K562 (cell line): ENCODE measurements at regions not wholly inside any gene's neighbourhood (a gene's known extent, or its start where the extent isn't known, plus 50 kb on each side); places are given as distances from the start of the nearest gene placed in this dataset.
A peak's percentile ranks its signal among the peaks of the same experiment; 100 is the strongest.

Experiments used
- ATAC-seq: fragments of 200-7000 bp; cut with Tn5 transposase; 3 replicates; pipeline ENCODE4 v1.9.1; 2020; ENCODE audit warnings: moderate library complexity
- BruUV-seq: library from RNA; stranded (reverse); fragments of 400-500 nt; replicated peaks from 2 replicates; lab custom pipeline; 2021; lab: Mats Ljungman, UMichigan
- CTCF ChIA-PET: fragments of 300-600 bp; formaldehyde crosslinking; extraction: SDS; loops from one replicate; lab custom pipeline; 2021; ENCODE audit warnings: low intra/inter-chr PET ratio; lab: Yijun Ruan, JAX
- POLR2A ChIA-PET: fragments of 300-600, 350-650 bp; sonication (Branson Sonifier 250); formaldehyde crosslinking; extraction: SDS; loops from one replicate; lab custom pipeline; 2021; ENCODE audit warnings: antibody characterized with exemption, inconsistent platforms; lab: Yijun Ruan, JAX
- DNase-seq, 4 experiments: peaks; one replicate each; pipeline versions ENCODE4 v3.0.0 to v3.0.0-alpha.2; 2011 to 2018; ENCODE audit warnings: low spot score in 3 of 4, mixed read lengths in 3 of 4; ENCODE audit errors: extremely low read depth in 1 of 4
- FAIRE-seq: peaks from 2 replicates; lab custom pipeline; 2011; peaks lifted over from hg19 to GRCh38; lab: Jason Lieb, UNC
- H2AFZ ChIP-seq: 2 replicates; pipeline ENCODE4 v1.6.0; 2011; ENCODE audit warnings: low read depth, low read length, control low read depth, inconsistent platforms
- H3K27ac ChIP-seq: fragments of 200-600 bp; 3 replicates; pipeline ENCODE4 v1.8.0; 2011; ENCODE audit warnings: low read depth, mild to moderate bottlenecking, control low read depth, inconsistent platforms, low read length, moderate library complexity, mixed read lengths; ENCODE audit errors: extremely low read depth
- H3K27me3 ChIP-seq, 2 experiments: fragments of 300-600 bp in 1 of 2; 2 replicates in 1 of 2; 3 replicates in 1 of 2; pipeline versions ENCODE4 v1.6.0 to v1.8.0; 2011; ENCODE audit warnings: inconsistent platforms in 2 of 2, low read length in 2 of 2, mild to moderate bottlenecking in 1 of 2, mixed read lengths in 1 of 2, moderate library complexity in 1 of 2; ENCODE audit not compliant: control insufficient read depth in 2 of 2, insufficient read depth in 2 of 2
- H3K36me3 ChIP-seq: fragments of 300-600 bp; 3 replicates; pipeline ENCODE4 v1.8.0; 2011; ENCODE audit warnings: mild to moderate bottlenecking, low read length, inconsistent platforms; ENCODE audit not compliant: control insufficient read depth, insufficient read depth
- H3K4me1 ChIP-seq, 2 experiments: fragments of 200-600 bp in 1 of 2; replicated peaks in 1 of 2; 2 replicates in 1 of 2; 3 replicates in 1 of 2; pipeline versions ENCODE4 v1.5.1 to v1.8.0; 2011; ENCODE audit warnings: inconsistent platforms in 2 of 2, low read length in 2 of 2, mild to moderate bottlenecking in 1 of 2, mixed read lengths in 1 of 2, moderate library complexity in 1 of 2; ENCODE audit not compliant: control insufficient read depth in 2 of 2, insufficient read depth in 2 of 2
- H3K4me2 ChIP-seq: 2 replicates; pipeline ENCODE4 v1.6.1; 2011; ENCODE audit warnings: low read length, control low read depth, inconsistent platforms, mixed read lengths; ENCODE audit not compliant: insufficient read depth
- H3K4me3 ChIP-seq: fragments of 200-600 bp; sonication (generic), shearing (Covaris generic); 2 replicates; pipeline ENCODE4 v1.5.1; 2016; ENCODE audit warnings: control low read depth, inconsistent platforms
- H3K79me2 ChIP-seq: fragments of 200-600 bp; 3 replicates; pipeline ENCODE4 v1.8.0; 2011; ENCODE audit warnings: low read length, inconsistent platforms; ENCODE audit not compliant: control insufficient read depth, insufficient read depth
- H3K9ac ChIP-seq, 2 experiments: 2 replicates each; pipeline versions ENCODE4 v1.6.0 to v1.6.1; 2011; ENCODE audit warnings: low read depth in 2 of 2, low read length in 2 of 2, control low read depth in 1 of 2, inconsistent platforms in 1 of 2, mild to moderate bottlenecking in 1 of 2, mixed read lengths in 1 of 2; ENCODE audit not compliant: insufficient read depth in 1 of 2
- H3K9me1 ChIP-seq: one replicate; pipeline ENCODE4 v1.6.0; 2011; ENCODE audit warnings: inconsistent platforms, mild to moderate bottlenecking, low read length, moderate library complexity; ENCODE audit not compliant: control insufficient read depth, insufficient read depth
- H3K9me3 ChIP-seq: replicated peaks from 2 replicates; pipeline ENCODE4 v1.5.1; 2011; ENCODE audit warnings: low read depth, low read length, inconsistent platforms; ENCODE audit not compliant: control insufficient read depth, insufficient read depth
- H4K20me1 ChIP-seq: replicated peaks from 2 replicates; pipeline ENCODE4 v1.6.1; 2011; ENCODE audit warnings: low read length, inconsistent platforms, mixed read lengths; ENCODE audit not compliant: control insufficient read depth, insufficient read depth
- ARID3A ChIP-seq: IDR thresholded peaks from 2 replicates; pipeline ENCODE4 v1.6.1; 2012; ENCODE audit warnings: low read depth, low read length, improper control_type of control experiment, borderline replicate concordance
- BRD9 ChIP-seq: fragments of 450-650 bp; IDR thresholded peaks from 2 replicates; pipeline ENCODE4 v1.6.1; 2018; ENCODE audit warnings: low read depth; ENCODE audit not compliant: partially characterized antibody
- C11orf30 ChIP-seq: fragments of 450-650 bp; IDR thresholded peaks from 2 replicates; pipeline ENCODE4 v1.6.1; 2016; ENCODE audit warnings: low read depth, mild to moderate bottlenecking
- CBX3 ChIP-seq, 2 experiments: IDR thresholded peaks; 1 replicate in 1 of 2; 2 replicates in 1 of 2; pipeline ENCODE4 v1.6.1; 2012; ENCODE audit warnings: inconsistent platforms in 2 of 2, low read length in 2 of 2, borderline replicate concordance in 1 of 2, control low read depth in 1 of 2
- CREBBP ChIP-seq: IDR thresholded peaks from one replicate; pipeline ENCODE4 v1.6.1; 2012; ENCODE audit warnings: low read depth, mild to moderate bottlenecking, control low read depth, inconsistent platforms, low read length
- MAFF ChIP-seq: IDR thresholded peaks from 2 replicates; pipeline ENCODE4 v1.6.1; 2012; ENCODE audit warnings: low read length, improper control_type of control experiment
- MAFK ChIP-seq: IDR thresholded peaks from 2 replicates; pipeline ENCODE4 v1.6.1; 2011; ENCODE audit warnings: low read length, improper control_type of control experiment
- MECOM ChIP-seq: fragments of 250-450 bp; sonication (Bioruptor Pico); IDR thresholded peaks from 2 replicates; pipeline ENCODE4 v1.8.0; 2022; ENCODE audit warnings: inconsistent platforms
- NCOA6 ChIP-seq: fragments of 450-650 bp; IDR thresholded peaks from 2 replicates; pipeline ENCODE4 v1.6.1; 2017; ENCODE audit warnings: mild to moderate bottlenecking
- NFE2 ChIP-seq: IDR thresholded peaks from 2 replicates; pipeline ENCODE4 v1.6.1; 2014; ENCODE audit warnings: antibody characterized with exemption, low read depth
- POLR2B ChIP-seq: fragments of 450-650 bp; IDR thresholded peaks from 2 replicates; pipeline ENCODE4 v1.6.1; 2018; ENCODE audit warnings: low read depth; ENCODE audit not compliant: partially characterized antibody
- RBM17 ChIP-seq: fragments of 200-400 bp; formaldehyde crosslinking; IDR thresholded peaks from 2 replicates; pipeline ENCODE4 v1.6.1; 2017; ENCODE audit warnings: low read depth, mild to moderate bottlenecking, low read length, borderline replicate concordance
- THRB ChIP-seq: fragments of 450-650 bp; formaldehyde crosslinking; conservative IDR thresholded peaks from 2 replicates; pipeline ENCODE4 v1.4.0; 2022; ENCODE audit warnings: mild to moderate bottlenecking, missing genetic modification characterization
- ZBTB11 ChIP-seq, 3 experiments: fragments of 200-800 bp in 1 of 3; fragments of 250-450 bp in 1 of 3; fragments of 450-650 bp in 1 of 3; sonication (Bioruptor Pico) in 1 of 3; sonication (Bioruptor generic) in 1 of 3; formaldehyde crosslinking in 1 of 3; IDR thresholded peaks; 2 replicates each; pipeline versions ENCODE4 v1.6.1 to v1.8.0; 2016 to 2022; ENCODE audit warnings: mild to moderate bottlenecking in 2 of 3, missing genetic modification characterization in 2 of 3, missing compliant biosample characterization in 1 of 3, moderate library complexity in 1 of 3
- ZNF316 ChIP-seq: fragments of 450-650 bp; IDR thresholded peaks from 2 replicates; pipeline ENCODE4 v1.6.1; 2016
- ZNF436 ChIP-seq: fragments of 250-450, 450-650 bp; sonication (Bioruptor Pico); formaldehyde crosslinking; IDR thresholded peaks from 2 replicates; pipeline ENCODE4 v1.7.0; 2020; ENCODE audit warnings: mild to moderate bottlenecking
- WGBS: fragments of 100-300 bp; shearing (Covaris generic); methylation state at CpG from one replicate; pipeline ENCODE4 v1.1.6; 2016; ENCODE audit warnings: low coverage, mixed read lengths; ENCODE audit not compliant: insufficient coverage; ENCODE audit errors: missing lambda C conversion rate; 5-methylcytosine and 5-hydroxymethylcytosine counted together
- in situ Hi-C: fragments of 300-500 bp; cut with MboI; formaldehyde crosslinking; loops from 4 replicates; pipeline ENCODE4 v1.15.0; 2018; ENCODE audit warnings: inconsistent platforms, mixed read lengths
- intact Hi-C: fragments of 100-400 bp; cut with micrococcal nuclease; formaldehyde crosslinking; loops from 2 replicates; pipeline ENCODE4 v1.14.2; 2022

GRCh38 chr7:109226699-109227098 lies 657.0 kb downstream of the DNAJB9 start:
- Histone ChIP-seq H4K20me1 (no peaks in the 10 kb centered on the region), H3K4me3 (no peak overlapping the region), H3K4me1 (no peaks in the 10 kb centered on the region), H3K79me2 (no peaks in the 10 kb centered on the region), H3K27ac (no peak overlapping the region), H3K9ac (no peak overlapping the region), H3K9me1 (no peaks in the 10 kb centered on the region), H3K36me3 (no peaks in the 10 kb centered on the region), H3K4me2 (no peak overlapping the region), H3K27me3 (no peaks in the 10 kb centered on the region), H2AFZ (no peak overlapping the region), H3K9me3 (no peaks in the 10 kb centered on the region; the same call in 1 of the 2 replicates)
- FAIRE-seq = no peak
- DNase-seq = no peak
- in situ Hi-C loops (no loop called here), intact Hi-C loops (no loop called here)
- BruUV-seq = no TSS peak
- ChIA-PET CTCF (no interaction called here), POLR2A (no interaction called here)
- no peak for ATAC-seq
- 0% methylated on average over 1 of the region's 1 CpG for WGBS
- TF ChIP-seq MAFF (peak; percentile 70), POLR2B (no peak), ZNF436 (CRISPR knock-in tag) (no peak), ZNF316 (peak; percentile 81), MAFK (peak; percentile 55), MECOM (CRISPR knock-in tag) (no peak), ARID3A (no peak), ZBTB11 (CRISPR knock-in tag; IDR thresholded peaks at IDR 0.05) (no peak), THRB (CRISPR knock-in tag) (no peak), BRD9 (no peak), C11orf30 (peak; percentile 51; the same call in 1 of the 2 replicates), RBM17 (no peak), CREBBP (no peak), NFE2 (no peak), CBX3 (IDR thresholded peaks at IDR 0.05; ENCODE audit: borderline replicate concordance in 1 of 2, low read length in 2 of 2) (no peak), NCOA6 (no peak)
